Liver (tissue), 3 donors: ENCODE measurements at regions not wholly inside any gene's neighbourhood (a gene's known extent, or its start where the extent isn't known, plus 50 kb on each side); places are given as distances from the start of the nearest gene placed in this dataset.

Experiments
- EGR1 ChIP-seq, 2 donors: IDR thresholded peaks; 2 replicates each; pipeline ENCODE4 v1.6.1; 2016 to 2018; ENCODE audit warnings: antibody characterized with exemption in 2 of 2, low read depth in 2 of 2
- FOXA2 ChIP-seq: IDR thresholded peaks from 2 replicates; pipeline ENCODE4 v1.6.1; 2016; ENCODE audit warnings: antibody characterized with exemption
- GABPA ChIP-seq, 2 donors: IDR thresholded peaks in 1 of 2; conservative IDR thresholded peaks in 1 of 2; 2 replicates each; pipeline ENCODE4 v1.6.1; 2016; ENCODE audit warnings: antibody characterized with exemption in 2 of 2, mild to moderate bottlenecking in 1 of 2, moderate library complexity in 1 of 2
- JUND ChIP-seq, 2 donors: IDR thresholded peaks; 2 replicates each; pipeline ENCODE4 v1.6.1; 2016; ENCODE audit warnings: antibody characterized with exemption in 2 of 2
- RAD21 ChIP-seq, 2 donors: IDR thresholded peaks; 2 replicates each; pipeline ENCODE4 v1.6.1; 2016; ENCODE audit warnings: antibody characterized with exemption in 2 of 2, mild to moderate bottlenecking in 2 of 2
- RXRA ChIP-seq, 2 donors: IDR thresholded peaks; 2 replicates each; pipeline ENCODE4 v1.6.1; 2017 to 2018; ENCODE audit warnings: antibody characterized with exemption in 2 of 2, mild to moderate bottlenecking in 1 of 2
- SP1 ChIP-seq: IDR thresholded peaks from 2 replicates; pipeline ENCODE4 v1.6.1; 2018; ENCODE audit warnings: antibody characterized with exemption, mild to moderate bottlenecking
- TAF1 ChIP-seq: conservative IDR thresholded peaks from 2 replicates; pipeline ENCODE4 v1.6.1; 2016; ENCODE audit warnings: antibody characterized with exemption, mild to moderate bottlenecking
- YY1 ChIP-seq: IDR thresholded peaks from 2 replicates; pipeline ENCODE4 v1.6.1; 2016; ENCODE audit warnings: antibody characterized with exemption, mild to moderate bottlenecking
- TF ChIP-seq, protein P1 (sequence below): IDR thresholded peaks from 2 replicates; pipeline ENCODE4 v1.6.1; 2016; ENCODE audit warnings: antibody characterized with exemption, mild to moderate bottlenecking
- TF ChIP-seq, protein P2 (sequence below): fragments of 150-350 bp; IDR thresholded peaks from 2 replicates; pipeline ENCODE4 v1.5.1; 2017; ENCODE audit warnings: improper control_type of control experiment, low read depth, low read length; ENCODE audit not compliant: missing input control
- TF ChIP-seq, protein P3 (sequence below): IDR thresholded peaks from 2 replicates; pipeline ENCODE4 v1.6.1; 2016; ENCODE audit warnings: antibody characterized with exemption
- TF ChIP-seq, protein P4 (sequence below): IDR thresholded peaks from 2 replicates; pipeline ENCODE4 v1.6.1; 2016; ENCODE audit warnings: antibody characterized with exemption
- TF ChIP-seq, protein P5 (sequence below): IDR thresholded peaks from 2 replicates; pipeline ENCODE4 v1.6.1; 2016; ENCODE audit warnings: antibody characterized with exemption
- donor health status: healthy.
- donor health status: healthy.

DNA sequence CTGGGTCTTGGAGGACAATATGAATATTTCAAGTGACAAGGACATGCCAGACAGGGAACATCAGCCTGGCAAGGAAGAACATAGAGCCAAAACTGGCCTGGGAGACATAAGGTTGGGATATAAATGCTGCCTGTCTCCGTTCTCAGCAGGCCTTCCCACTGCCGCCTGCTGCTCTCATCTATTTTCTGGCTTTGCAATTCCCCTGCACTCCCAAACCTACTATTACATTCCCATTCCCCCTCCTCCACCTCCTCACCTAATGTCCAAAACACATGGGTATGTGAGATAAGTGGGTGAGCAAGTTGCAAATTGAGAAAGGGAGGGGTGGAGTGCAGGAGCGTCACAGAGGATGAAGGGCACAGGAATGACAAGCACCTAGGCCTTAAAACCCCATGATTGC is 244.3 kb upstream of the CDH8 start:
- TF ChIP-seq, protein P1, sequence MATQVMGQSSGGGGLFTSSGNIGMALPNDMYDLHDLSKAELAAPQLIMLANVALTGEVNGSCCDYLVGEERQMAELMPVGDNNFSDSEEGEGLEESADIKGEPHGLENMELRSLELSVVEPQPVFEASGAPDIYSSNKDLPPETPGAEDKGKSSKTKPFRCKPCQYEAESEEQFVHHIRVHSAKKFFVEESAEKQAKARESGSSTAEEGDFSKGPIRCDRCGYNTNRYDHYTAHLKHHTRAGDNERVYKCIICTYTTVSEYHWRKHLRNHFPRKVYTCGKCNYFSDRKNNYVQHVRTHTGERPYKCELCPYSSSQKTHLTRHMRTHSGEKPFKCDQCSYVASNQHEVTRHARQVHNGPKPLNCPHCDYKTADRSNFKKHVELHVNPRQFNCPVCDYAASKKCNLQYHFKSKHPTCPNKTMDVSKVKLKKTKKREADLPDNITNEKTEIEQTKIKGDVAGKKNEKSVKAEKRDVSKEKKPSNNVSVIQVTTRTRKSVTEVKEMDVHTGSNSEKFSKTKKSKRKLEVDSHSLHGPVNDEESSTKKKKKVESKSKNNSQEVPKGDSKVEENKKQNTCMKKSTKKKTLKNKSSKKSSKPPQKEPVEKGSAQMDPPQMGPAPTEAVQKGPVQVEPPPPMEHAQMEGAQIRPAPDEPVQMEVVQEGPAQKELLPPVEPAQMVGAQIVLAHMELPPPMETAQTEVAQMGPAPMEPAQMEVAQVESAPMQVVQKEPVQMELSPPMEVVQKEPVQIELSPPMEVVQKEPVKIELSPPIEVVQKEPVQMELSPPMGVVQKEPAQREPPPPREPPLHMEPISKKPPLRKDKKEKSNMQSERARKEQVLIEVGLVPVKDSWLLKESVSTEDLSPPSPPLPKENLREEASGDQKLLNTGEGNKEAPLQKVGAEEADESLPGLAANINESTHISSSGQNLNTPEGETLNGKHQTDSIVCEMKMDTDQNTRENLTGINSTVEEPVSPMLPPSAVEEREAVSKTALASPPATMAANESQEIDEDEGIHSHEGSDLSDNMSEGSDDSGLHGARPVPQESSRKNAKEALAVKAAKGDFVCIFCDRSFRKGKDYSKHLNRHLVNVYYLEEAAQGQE = no peak
- TF ChIP-seq, protein P2, sequence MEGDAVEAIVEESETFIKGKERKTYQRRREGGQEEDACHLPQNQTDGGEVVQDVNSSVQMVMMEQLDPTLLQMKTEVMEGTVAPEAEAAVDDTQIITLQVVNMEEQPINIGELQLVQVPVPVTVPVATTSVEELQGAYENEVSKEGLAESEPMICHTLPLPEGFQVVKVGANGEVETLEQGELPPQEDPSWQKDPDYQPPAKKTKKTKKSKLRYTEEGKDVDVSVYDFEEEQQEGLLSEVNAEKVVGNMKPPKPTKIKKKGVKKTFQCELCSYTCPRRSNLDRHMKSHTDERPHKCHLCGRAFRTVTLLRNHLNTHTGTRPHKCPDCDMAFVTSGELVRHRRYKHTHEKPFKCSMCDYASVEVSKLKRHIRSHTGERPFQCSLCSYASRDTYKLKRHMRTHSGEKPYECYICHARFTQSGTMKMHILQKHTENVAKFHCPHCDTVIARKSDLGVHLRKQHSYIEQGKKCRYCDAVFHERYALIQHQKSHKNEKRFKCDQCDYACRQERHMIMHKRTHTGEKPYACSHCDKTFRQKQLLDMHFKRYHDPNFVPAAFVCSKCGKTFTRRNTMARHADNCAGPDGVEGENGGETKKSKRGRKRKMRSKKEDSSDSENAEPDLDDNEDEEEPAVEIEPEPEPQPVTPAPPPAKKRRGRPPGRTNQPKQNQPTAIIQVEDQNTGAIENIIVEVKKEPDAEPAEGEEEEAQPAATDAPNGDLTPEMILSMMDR = no peak
- TF ChIP-seq RAD21 (IDR thresholded peaks at IDR 0.05) = no peak
- TF ChIP-seq GABPA (IDR thresholded peaks at IDR 0.05 in 1 of 2, conservative IDR thresholded peaks at IDR 0.05 in 1 of 2) = no peak
- no peak for TF ChIP-seq YY1
- no peak for TF ChIP-seq EGR1 (IDR thresholded peaks at IDR 0.05; ENCODE audit: low read depth in 2 of 2)
- TF ChIP-seq, protein P3, sequence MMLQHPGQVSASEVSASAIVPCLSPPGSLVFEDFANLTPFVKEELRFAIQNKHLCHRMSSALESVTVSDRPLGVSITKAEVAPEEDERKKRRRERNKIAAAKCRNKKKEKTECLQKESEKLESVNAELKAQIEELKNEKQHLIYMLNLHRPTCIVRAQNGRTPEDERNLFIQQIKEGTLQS = no peak
- TF ChIP-seq TAF1 = no peak
- TF ChIP-seq, protein P4, sequence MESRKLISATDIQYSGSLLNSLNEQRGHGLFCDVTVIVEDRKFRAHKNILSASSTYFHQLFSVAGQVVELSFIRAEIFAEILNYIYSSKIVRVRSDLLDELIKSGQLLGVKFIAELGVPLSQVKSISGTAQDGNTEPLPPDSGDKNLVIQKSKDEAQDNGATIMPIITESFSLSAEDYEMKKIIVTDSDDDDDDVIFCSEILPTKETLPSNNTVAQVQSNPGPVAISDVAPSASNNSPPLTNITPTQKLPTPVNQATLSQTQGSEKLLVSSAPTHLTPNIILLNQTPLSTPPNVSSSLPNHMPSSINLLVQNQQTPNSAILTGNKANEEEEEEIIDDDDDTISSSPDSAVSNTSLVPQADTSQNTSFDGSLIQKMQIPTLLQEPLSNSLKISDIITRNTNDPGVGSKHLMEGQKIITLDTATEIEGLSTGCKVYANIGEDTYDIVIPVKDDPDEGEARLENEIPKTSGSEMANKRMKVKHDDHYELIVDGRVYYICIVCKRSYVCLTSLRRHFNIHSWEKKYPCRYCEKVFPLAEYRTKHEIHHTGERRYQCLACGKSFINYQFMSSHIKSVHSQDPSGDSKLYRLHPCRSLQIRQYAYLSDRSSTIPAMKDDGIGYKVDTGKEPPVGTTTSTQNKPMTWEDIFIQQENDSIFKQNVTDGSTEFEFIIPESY = no peak
- TF ChIP-seq RXRA (IDR thresholded peaks at IDR 0.05) = no peak
- TF ChIP-seq JUND (IDR thresholded peaks at IDR 0.05) = no peak
- TF ChIP-seq, protein P5, sequence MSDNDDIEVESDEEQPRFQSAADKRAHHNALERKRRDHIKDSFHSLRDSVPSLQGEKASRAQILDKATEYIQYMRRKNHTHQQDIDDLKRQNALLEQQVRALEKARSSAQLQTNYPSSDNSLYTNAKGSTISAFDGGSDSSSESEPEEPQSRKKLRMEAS = no peak
- no peak for TF ChIP-seq FOXA2
- TF ChIP-seq SP1 = no peak
